Stomach (tissue), 4 donors: ENCODE measurements at regions not wholly inside any gene's neighbourhood (a gene's known extent, or its start where the extent isn't known, plus 50 kb on each side); places are given as distances from the start of the nearest gene placed in this dataset.

ENCODE experiments used
- CTCF ChIP-seq, 7 experiments: fragments of 450-650 bp in 4 of 7; fragments of 200-600 bp in 3 of 7; sonication (generic) in 3 of 7; IDR thresholded peaks; one replicate each; pipeline ENCODE4 v1.5.1; 2016 to 2019; ENCODE audit warnings: antibody characterized with exemption in 7 of 7, control low read depth in 2 of 7, mild to moderate bottlenecking in 1 of 7
- POLR2A ChIP-seq, 4 donors: fragments of 450-650 bp; IDR thresholded peaks; one replicate each; pipeline ENCODE4 v1.6.1; 2016; ENCODE audit warnings: antibody characterized with exemption in 4 of 4, control low read depth in 2 of 4, mild to moderate bottlenecking in 1 of 4, moderate library complexity in 1 of 4

- TF ChIP-seq CTCF (IDR thresholded peaks at IDR 0.05) = no peak
- no peak for TF ChIP-seq POLR2A (IDR thresholded peaks at IDR 0.05)
Measured at GRCh38 chr15:38876211-38876610, 311.6 kb upstream of the RASGRP1 start.
